A549 (cell line): ENCODE measurements at regions not wholly inside any gene's neighbourhood (a gene's known extent, or its start where the extent isn't known, plus 50 kb on each side); places are given as distances from the start of the nearest gene placed in this dataset.

Experiments
- ATAC-seq, 2 experiments: fragments of 200-7000 bp in 1 of 2; fragments of >200 bp in 1 of 2; cut with Nextera tagmentation in 1 of 2; cut with Tn5 transposase in 1 of 2; 3 replicates each; pipeline versions ENCODE4 v1.8.0 to v1.9.1; 2018 to 2020; ENCODE audit warnings: mild to moderate bottlenecking in 1 of 2, moderate library complexity in 1 of 2
- CTCF ChIA-PET: fragments of 300-600 bp; sonication (Branson Sonifier 250); formaldehyde crosslinking; extraction: SDS; loops from one replicate; lab custom pipeline; 2021; ENCODE audit warnings: antibody characterized with exemption, inconsistent platforms; lab: Yijun Ruan, JAX
- POLR2A ChIA-PET: fragments of 350-600 bp; formaldehyde crosslinking; extraction: SDS; loops from one replicate; lab custom pipeline; 2021; ENCODE audit warnings: antibody characterized with exemption, inconsistent platforms; lab: Yijun Ruan, JAX
- DNase-seq, 2 experiments: peaks; one replicate each; pipeline versions ENCODE4 v3.0.0 to v3.0.0-alpha.2; 2011 to 2016; ENCODE audit warnings: low read depth in 1 of 2, low spot score in 1 of 2
- FAIRE-seq: peaks from 2 replicates; lab custom pipeline; 2011; peaks lifted over from hg19 to GRCh38; lab: Jason Lieb, UNC
- H3K27ac ChIP-seq, 2 experiments: fragments of >200 bp; sonication (Bioruptor Twin); formaldehyde crosslinking; 3 replicates each; pipeline ENCODE4 v1.5.1; 2016 to 2017
- H3K4me1 ChIP-seq: fragments of >200 bp; sonication (Bioruptor Twin); formaldehyde crosslinking; 3 replicates; pipeline ENCODE4 v1.6.1; 2016
- H3K4me2 ChIP-seq: fragments of >200 bp; sonication (Bioruptor Twin); formaldehyde crosslinking; 3 replicates; pipeline ENCODE4 v1.6.1; 2016
- H3K4me3 ChIP-seq: fragments of >200 bp; sonication (Bioruptor Twin); formaldehyde crosslinking; 3 replicates; pipeline ENCODE4 v1.5.1; 2016
- H3K9me3 ChIP-seq: fragments of >200 bp; sonication (Bioruptor Twin); formaldehyde crosslinking; 3 replicates; pipeline ENCODE4 v1.6.1; 2016
- CBX2 ChIP-seq: fragments of 200-600 bp; sonication (generic); IDR thresholded peaks from 2 replicates; pipeline ENCODE4 v1.6.1; 2016; ENCODE audit warnings: low read depth, mild to moderate bottlenecking, borderline replicate concordance
- CBX8 ChIP-seq: fragments of 200-600 bp; sonication (generic); IDR thresholded peaks from 2 replicates; pipeline ENCODE4 v1.6.1; 2016
- CEBPB ChIP-seq, 2 experiments: fragments of >200 bp in 1 of 2; sonication (Bioruptor Twin) in 1 of 2; formaldehyde crosslinking in 1 of 2; IDR thresholded peaks; 2 replicates each; pipeline ENCODE4 v1.6.1; 2012 to 2016
- ESRRA ChIP-seq: fragments of 150-350 bp; IDR thresholded peaks from 2 replicates; pipeline ENCODE4 v1.6.1; 2014; ENCODE audit warnings: mild to moderate bottlenecking, low read length, borderline replicate concordance
- FOSL2 ChIP-seq, 2 experiments: fragments of 450-650 bp in 1 of 2; fragments of >200 bp in 1 of 2; sonication (Bioruptor Twin) in 1 of 2; formaldehyde crosslinking; IDR thresholded peaks; 2 replicates each; pipeline versions ENCODE4 v1.5.0 to v1.6.1; 2016 to 2020; ENCODE audit warnings: mild to moderate bottlenecking in 1 of 2, moderate library complexity in 1 of 2
- GATA3 ChIP-seq: IDR thresholded peaks from 2 replicates; pipeline ENCODE4 v1.6.1; 2012; ENCODE audit warnings: borderline replicate concordance
- HDAC2 ChIP-seq: fragments of 200-600 bp; sonication (generic); IDR thresholded peaks from 2 replicates; pipeline ENCODE4 v1.6.1; 2016
- HEYL ChIP-seq: fragments of 250-450 bp; sonication (Bioruptor Pico); IDR thresholded peaks from 2 replicates; pipeline ENCODE4 v1.8.0; 2021; ENCODE audit warnings: mild to moderate bottlenecking, moderate library complexity
- HOXA7 ChIP-seq: fragments of 250-450 bp; sonication (Bioruptor Pico); IDR thresholded peaks from 2 replicates; pipeline ENCODE4 v1.5.0; 2020; ENCODE audit warnings: mild to moderate bottlenecking, moderate library complexity
- MAFK ChIP-seq: fragments of 450-650 bp; IDR thresholded peaks from 2 replicates; pipeline ENCODE4 v1.6.1; 2014; ENCODE audit not compliant: partially characterized antibody
- MAZ ChIP-seq: fragments of 150-350 bp; IDR thresholded peaks from 2 replicates; pipeline ENCODE4 v1.6.1; 2014; ENCODE audit warnings: antibody characterized with exemption, low read depth, low read length, borderline replicate concordance
- NFE2L2 ChIP-seq: fragments of 150-350 bp; conservative IDR thresholded peaks from 2 replicates; pipeline ENCODE4 v1.6.1; 2014; ENCODE audit warnings: low read length
- NR3C1 ChIP-seq: fragments of >200 bp; sonication (Bioruptor Twin); formaldehyde crosslinking; IDR thresholded peaks from 3 replicates; pipeline ENCODE4 v1.6.1; 2017
- POLR2AphosphoS2 ChIP-seq: conservative IDR thresholded peaks from 2 replicates; pipeline ENCODE4 v1.6.1; 2012; ENCODE audit warnings: low read length, improper control_type of control experiment, inconsistent platforms
- RAD21 ChIP-seq, 2 experiments: fragments of >200 bp in 1 of 2; sonication (Bioruptor Twin) in 1 of 2; formaldehyde crosslinking in 1 of 2; IDR thresholded peaks in 1 of 2; conservative IDR thresholded peaks in 1 of 2; 2 replicates in 1 of 2; 3 replicates in 1 of 2; pipeline ENCODE4 v1.6.1; 2012 to 2018; ENCODE audit warnings: inconsistent platforms in 1 of 2
- RARB ChIP-seq: fragments of 250-450 bp; sonication (Bioruptor Pico); IDR thresholded peaks from 2 replicates; pipeline ENCODE4 v1.8.0; 2021; ENCODE audit warnings: mild to moderate bottlenecking, moderate library complexity
- SMC3 ChIP-seq: fragments of >200 bp; sonication (Bioruptor Twin); formaldehyde crosslinking; IDR thresholded peaks from 3 replicates; pipeline ENCODE4 v1.6.1; 2018; ENCODE audit warnings: inconsistent platforms
- ZFP36 ChIP-seq: fragments of 450-650 bp; IDR thresholded peaks from 2 replicates; pipeline ENCODE4 v1.6.1; 2014; ENCODE audit warnings: borderline replicate concordance; ENCODE audit not compliant: partially characterized antibody
- ZNF302 ChIP-seq: fragments of 250-450 bp; sonication (Bioruptor Pico); IDR thresholded peaks from 2 replicates; pipeline ENCODE4 v1.9.0; 2021; ENCODE audit warnings: inconsistent platforms, mild to moderate bottlenecking, moderate library complexity
- ZSCAN20 ChIP-seq: fragments of 250-450 bp; sonication (Bioruptor Pico); IDR thresholded peaks from 2 replicates; pipeline ENCODE4 v1.8.0; 2022; ENCODE audit warnings: mild to moderate bottlenecking, moderate library complexity
- WGBS: methylation state at CpG from one replicate; pipeline ENCODE4 v1.1.6; 2017; ENCODE audit errors: missing lambda C conversion rate; 5-methylcytosine and 5-hydroxymethylcytosine counted together
- TF ChIP-seq, protein P1 (sequence below): fragments of 250-450 bp; sonication (Bioruptor Pico); IDR thresholded peaks from 2 replicates; pipeline ENCODE4 v1.5.0; 2020; ENCODE audit warnings: low read depth, mild to moderate bottlenecking, moderate library complexity
- TF ChIP-seq, protein P2 (sequence below): fragments of 150-350 bp; IDR thresholded peaks from 2 replicates; pipeline ENCODE4 v1.6.1; 2014; ENCODE audit warnings: low read depth, mild to moderate bottlenecking, low read length
- TF ChIP-seq, protein P3 (sequence below): fragments of 250-450 bp; sonication (Bioruptor Pico); IDR thresholded peaks from 2 replicates; pipeline ENCODE4 v1.5.0; 2021; ENCODE audit warnings: mild to moderate bottlenecking, moderate library complexity, borderline replicate concordance
- TF ChIP-seq, protein P4 (sequence below): fragments of >200 bp; sonication (Bioruptor Twin); formaldehyde crosslinking; IDR thresholded peaks from 2 replicates; pipeline ENCODE4 v1.6.1; 2016
- TF ChIP-seq, protein P5 (sequence below): fragments of 450-650 bp; IDR thresholded peaks from 2 replicates; pipeline ENCODE4 v1.6.1; 2014; ENCODE audit warnings: antibody characterized with exemption

DNA sequence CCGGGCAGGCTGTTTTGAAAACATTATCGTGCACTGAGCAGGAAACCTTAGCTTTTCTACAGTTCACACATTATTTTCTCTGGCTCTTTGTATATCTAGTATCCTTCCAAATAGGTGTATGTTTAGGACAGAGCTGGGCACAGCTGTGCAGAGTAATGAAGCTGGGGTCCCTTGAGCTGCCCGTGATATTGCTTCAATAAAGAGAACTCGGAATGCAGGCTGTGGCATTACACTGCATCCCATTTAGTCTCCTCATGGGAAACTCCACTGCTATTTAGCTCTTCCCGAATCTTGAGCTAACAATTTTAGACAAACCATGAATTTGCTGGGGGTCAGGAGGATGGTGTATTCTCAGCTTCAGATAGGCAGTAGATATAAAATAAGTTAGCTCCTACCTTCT lies 348.3 kb downstream of the ACTR3B start:
- WGBS: 2% methylated on average over 5 of the region's 5 CpGs
- TF ChIP-seq, protein P1, sequence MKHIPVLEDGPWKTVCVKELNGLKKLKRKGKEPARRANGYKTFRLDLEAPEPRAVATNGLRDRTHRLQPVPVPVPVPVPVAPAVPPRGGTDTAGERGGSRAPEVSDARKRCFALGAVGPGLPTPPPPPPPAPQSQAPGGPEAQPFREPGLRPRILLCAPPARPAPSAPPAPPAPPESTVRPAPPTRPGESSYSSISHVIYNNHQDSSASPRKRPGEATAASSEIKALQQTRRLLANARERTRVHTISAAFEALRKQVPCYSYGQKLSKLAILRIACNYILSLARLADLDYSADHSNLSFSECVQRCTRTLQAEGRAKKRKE (CRISPR knock-in tag): no peak
- TF ChIP-seq, protein P2, sequence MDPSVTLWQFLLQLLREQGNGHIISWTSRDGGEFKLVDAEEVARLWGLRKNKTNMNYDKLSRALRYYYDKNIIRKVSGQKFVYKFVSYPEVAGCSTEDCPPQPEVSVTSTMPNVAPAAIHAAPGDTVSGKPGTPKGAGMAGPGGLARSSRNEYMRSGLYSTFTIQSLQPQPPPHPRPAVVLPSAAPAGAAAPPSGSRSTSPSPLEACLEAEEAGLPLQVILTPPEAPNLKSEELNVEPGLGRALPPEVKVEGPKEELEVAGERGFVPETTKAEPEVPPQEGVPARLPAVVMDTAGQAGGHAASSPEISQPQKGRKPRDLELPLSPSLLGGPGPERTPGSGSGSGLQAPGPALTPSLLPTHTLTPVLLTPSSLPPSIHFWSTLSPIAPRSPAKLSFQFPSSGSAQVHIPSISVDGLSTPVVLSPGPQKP: no peak
- TF ChIP-seq ESRRA: no peak
- TF ChIP-seq GATA3: no peak
- no peak for TF ChIP-seq RARB (CRISPR knock-in tag)
- TF ChIP-seq, protein P3, sequence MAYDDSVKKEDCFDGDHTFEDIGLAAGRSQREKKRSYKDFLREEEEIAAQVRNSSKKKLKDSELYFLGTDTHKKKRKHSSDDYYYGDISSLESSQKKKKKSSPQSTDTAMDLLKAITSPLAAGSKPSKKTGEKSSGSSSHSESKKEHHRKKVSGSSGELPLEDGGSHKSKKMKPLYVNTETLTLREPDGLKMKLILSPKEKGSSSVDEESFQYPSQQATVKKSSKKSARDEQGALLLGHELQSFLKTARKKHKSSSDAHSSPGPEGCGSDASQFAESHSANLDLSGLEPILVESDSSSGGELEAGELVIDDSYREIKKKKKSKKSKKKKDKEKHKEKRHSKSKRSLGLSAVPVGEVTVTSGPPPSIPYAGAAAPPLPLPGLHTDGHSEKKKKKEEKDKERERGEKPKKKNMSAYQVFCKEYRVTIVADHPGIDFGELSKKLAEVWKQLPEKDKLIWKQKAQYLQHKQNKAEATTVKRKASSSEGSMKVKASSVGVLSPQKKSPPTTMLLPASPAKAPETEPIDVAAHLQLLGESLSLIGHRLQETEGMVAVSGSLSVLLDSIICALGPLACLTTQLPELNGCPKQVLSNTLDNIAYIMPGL: no peak
- no peak for TF ChIP-seq HDAC2
- TF ChIP-seq HEYL: no peak
- TF ChIP-seq MAZ: no peak
- no peak for TF ChIP-seq RAD21 (conservative IDR thresholded peaks at IDR 0.05 in 1 of 2, IDR thresholded peaks at IDR 0.05 in 1 of 2)
- no peak for TF ChIP-seq CBX8
- TF ChIP-seq ZNF302 (CRISPR knock-in tag): no peak
- no peak for TF ChIP-seq NFE2L2
- TF ChIP-seq SMC3: no peak
- no peak for TF ChIP-seq CBX2
- no peak for TF ChIP-seq ZSCAN20 (CRISPR knock-in tag)
- TF ChIP-seq NR3C1: no peak
- no peak for TF ChIP-seq ZFP36
- TF ChIP-seq MAFK: no peak
- TF ChIP-seq CEBPB (IDR thresholded peaks at IDR 0.05): no peak
- ATAC-seq (no peak), FAIRE-seq (no peak), DNase-seq (no peak)
- H3K4me1 ChIP-seq: no peaks in the 10 kb centered on the region
- H3K9me3 ChIP-seq: no peaks in the 10 kb centered on the region
- CTCF ChIA-PET: no interaction called here
- no peak overlapping the region for H3K4me2 ChIP-seq
- no peak overlapping the region for H3K4me3 ChIP-seq
- no peak overlapping the region for H3K27ac ChIP-seq
- POLR2A ChIA-PET: no interaction called here

DNA sequence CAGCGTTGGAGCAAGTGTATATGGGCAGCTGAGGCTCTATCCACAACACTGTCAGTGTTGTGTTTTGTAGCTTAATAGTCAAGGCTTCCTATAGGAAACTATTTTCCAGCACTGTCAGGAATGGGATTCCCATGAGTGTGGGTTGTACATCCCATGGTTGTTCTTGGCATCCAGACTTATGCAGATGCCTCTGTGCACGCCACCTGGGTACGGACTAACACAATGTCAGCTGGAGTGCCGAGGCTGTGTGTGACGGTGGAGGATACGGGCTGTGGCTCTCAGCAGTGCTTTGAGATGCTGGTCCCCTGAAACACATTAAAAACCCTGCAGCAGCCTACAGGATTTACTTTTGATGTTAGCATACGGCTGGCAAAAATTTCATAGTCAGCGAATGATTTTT lies 350.0 kb downstream of the ACTR3B start:
- Histone ChIP-seq H3K4me2 (no peak overlapping the region), H3K4me1 (no peaks in the 10 kb centered on the region), H3K9me3 (no peaks in the 10 kb centered on the region), H3K4me3 (no peak overlapping the region), H3K27ac (no peak overlapping the region)
- 21% methylated on average over 7 of the region's 8 CpGs for WGBS
- ATAC-seq: no peak
- TF ChIP-seq ZNF302 (CRISPR knock-in tag) (no peak), HEYL (no peak), FOSL2 (IDR thresholded peaks at IDR 0.05) (no peak), FOSL2 (CRISPR knock-in tag; IDR thresholded peaks at IDR 0.05) (no peak), POLR2AphosphoS2 (no peak), HOXA7 (CRISPR knock-in tag) (no peak)
- TF ChIP-seq, protein P4, sequence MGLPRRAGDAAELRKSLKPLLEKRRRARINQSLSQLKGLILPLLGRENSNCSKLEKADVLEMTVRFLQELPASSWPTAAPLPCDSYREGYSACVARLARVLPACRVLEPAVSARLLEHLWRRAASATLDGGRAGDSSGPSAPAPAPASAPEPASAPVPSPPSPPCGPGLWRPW: no peak
- TF ChIP-seq, protein P5, sequence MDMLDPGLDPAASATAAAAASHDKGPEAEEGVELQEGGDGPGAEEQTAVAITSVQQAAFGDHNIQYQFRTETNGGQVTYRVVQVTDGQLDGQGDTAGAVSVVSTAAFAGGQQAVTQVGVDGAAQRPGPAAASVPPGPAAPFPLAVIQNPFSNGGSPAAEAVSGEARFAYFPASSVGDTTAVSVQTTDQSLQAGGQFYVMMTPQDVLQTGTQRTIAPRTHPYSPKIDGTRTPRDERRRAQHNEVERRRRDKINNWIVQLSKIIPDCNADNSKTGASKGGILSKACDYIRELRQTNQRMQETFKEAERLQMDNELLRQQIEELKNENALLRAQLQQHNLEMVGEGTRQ: no peak
- CTCF ChIA-PET: interaction anchor here (0.6 kb wide), 1 partner anchor 30 kb away, joined by 3 read pairs; no protein-coding TSS in a partner anchor
- FAIRE-seq: no peak
- DNase-seq: no peak
- POLR2A ChIA-PET: no interaction called here
